Stomach smooth muscle (tissue), 2 donors: ENCODE measurements at regions not wholly inside any gene's neighbourhood (a gene's known extent, or its start where the extent isn't known, plus 50 kb on each side); places are given as distances from the start of the nearest gene placed in this dataset.
"Not testable (repeated sequence)": the region's sequence is repeated elsewhere in the genome, so short reads cannot be mapped to it uniquely, and the experiment has no call there.

Source experiments
- H3K27ac ChIP-seq: one replicate; pipeline ENCODE4 v1.7.0; 2013; ENCODE audit warnings: mild to moderate bottlenecking, low read length, inconsistent platforms
- H3K27me3 ChIP-seq, 2 donors: one replicate each; pipeline ENCODE4 v1.7.0; 2013; ENCODE audit warnings: low read length in 2 of 2; ENCODE audit not compliant: insufficient read depth in 2 of 2, control insufficient read depth in 1 of 2
- H3K36me3 ChIP-seq, 2 donors: one replicate each; pipeline ENCODE4 v1.7.0; 2013; ENCODE audit warnings: low read length in 2 of 2; ENCODE audit not compliant: control insufficient read depth in 2 of 2, insufficient read depth in 2 of 2
- H3K4me1 ChIP-seq: one replicate; pipeline ENCODE4 v1.7.0; 2013; ENCODE audit warnings: low read length; ENCODE audit not compliant: control insufficient read depth, insufficient read depth
- H3K4me3 ChIP-seq, 2 donors: one replicate each; pipeline ENCODE4 v1.7.0; 2013; ENCODE audit warnings: low read length in 2 of 2
- H3K9ac ChIP-seq, 2 donors: one replicate each; pipeline ENCODE4 v1.7.0; 2013; ENCODE audit warnings: low read length in 2 of 2, mild to moderate bottlenecking in 1 of 2
- H3K9me3 ChIP-seq, 2 donors: one replicate each; pipeline ENCODE4 v1.7.0; 2013; ENCODE audit warnings: low read length in 2 of 2; ENCODE audit not compliant: control insufficient read depth in 2 of 2
- donor health status: healthy.
- donor health status: Pancreatic carcinoma.

GRCh38 chr3:187880441-187880840, 135.2 kb upstream of the BCL6 start:
- H3K27me3 ChIP-seq, result no peaks in the 10 kb centered on the region
- no peaks in the 10 kb centered on the region for H3K9me3 ChIP-seq
- H3K4me1 ChIP-seq, result no peaks in the 10 kb centered on the region
- H3K36me3 ChIP-seq, result no peaks in the 10 kb centered on the region
- H3K9ac ChIP-seq, result no peak overlapping the region
- H3K4me3 ChIP-seq, result no peak overlapping the region
- H3K27ac ChIP-seq, result no peak overlapping the region

- no peaks in the 10 kb centered on the region for H3K4me1 ChIP-seq
- no peaks in the 10 kb centered on the region for H3K36me3 ChIP-seq
- no peak overlapping the region for H3K27ac ChIP-seq
- no peaks in the 10 kb centered on the region for H3K9me3 ChIP-seq
- no peak overlapping the region for H3K4me3 ChIP-seq
- H3K9ac ChIP-seq, result no peak overlapping the region
- no peaks in the 10 kb centered on the region for H3K27me3 ChIP-seq
These were observed 135.6 kb upstream of the BCL6 start for GRCh38 chr3:187880851-187881250.

- Histone ChIP-seq H3K27me3 (no peaks in the 10 kb centered on the region), H3K9ac (no peak overlapping the region), H3K36me3 (no peaks in the 10 kb centered on the region), H3K27ac (no peak overlapping the region), H3K4me3 (no peak overlapping the region), H3K4me1 (peaks cover 4% of the 10 kb centered on the region), H3K9me3 (no peaks in the 10 kb centered on the region)
These were observed 143.4 kb upstream of the BCL6 start for GRCh38 chr3:187888701-187889100.

GRCh38 chr3:187889106-187889505, 143.8 kb upstream of the BCL6 start:
- peaks cover 4% of the 10 kb centered on the region for H3K4me1 ChIP-seq
- no peak overlapping the region for H3K27ac ChIP-seq
- no peaks in the 10 kb centered on the region for H3K9me3 ChIP-seq
- no peaks in the 10 kb centered on the region for H3K36me3 ChIP-seq
- H3K4me3 ChIP-seq, result no peak overlapping the region
- H3K9ac ChIP-seq, result no peak overlapping the region
- no peaks in the 10 kb centered on the region for H3K27me3 ChIP-seq

- H3K9ac ChIP-seq, result no peak overlapping the region
- H3K27ac ChIP-seq, result no peak overlapping the region
- H3K27me3 ChIP-seq, result no peaks in the 10 kb centered on the region
- no peaks in the 10 kb centered on the region for H3K9me3 ChIP-seq
- H3K4me1 ChIP-seq, result peaks cover 4% of the 10 kb centered on the region
- no peak overlapping the region for H3K4me3 ChIP-seq
- no peaks in the 10 kb centered on the region for H3K36me3 ChIP-seq
These were observed 144.5 kb upstream of the BCL6 start for GRCh38 chr3:187889601-187890404.

GRCh38 chr3:187890405-187890752, 145.1 kb upstream of the BCL6 start:
- not testable (repeated sequence) for H3K27me3 ChIP-seq, H3K4me1 ChIP-seq, H3K9me3 ChIP-seq, H3K27ac ChIP-seq, H3K4me3 ChIP-seq, H3K9ac ChIP-seq, H3K36me3 ChIP-seq

- Histone ChIP-seq H3K36me3 (no peaks in the 10 kb centered on the region), H3K9ac (no peak overlapping the region)
These were observed 151.4 kb upstream of the BCL6 start for GRCh38 chr3:187896646-187897045.

GRCh38 chr3:187899246-187899645, 154.0 kb upstream of the BCL6 start:
- H3K27me3 ChIP-seq, result no peaks in the 10 kb centered on the region
- no peak overlapping the region for H3K9ac ChIP-seq
- H3K27ac ChIP-seq, result no peak overlapping the region
- no peak overlapping the region for H3K4me3 ChIP-seq
- no peaks in the 10 kb centered on the region for H3K4me1 ChIP-seq
- no peaks in the 10 kb centered on the region for H3K36me3 ChIP-seq
- H3K9me3 ChIP-seq, result peaks cover 0 to 3% of the 10 kb centered on the region in 2 donors

More at GRCh38 chr3:187896646-187897045, 151.4 kb upstream of the BCL6 start:
- Histone ChIP-seq H3K4me3 (no peak overlapping the region), H3K4me1 (no peaks in the 10 kb centered on the region), H3K9me3 (no peaks in the 10 kb centered on the region), H3K27me3 (no peaks in the 10 kb centered on the region), H3K27ac (no peak overlapping the region)

GRCh38 chr3:187900993-187901755, 155.9 kb upstream of the BCL6 start:
- H3K36me3 ChIP-seq, result no peaks in the 10 kb centered on the region
- H3K4me1 ChIP-seq, result no peaks in the 10 kb centered on the region
- H3K27me3 ChIP-seq, result no peaks in the 10 kb centered on the region
- H3K27ac ChIP-seq, result no peak overlapping the region
- H3K4me3 ChIP-seq, result no peak overlapping the region
- H3K9ac ChIP-seq, result no peak overlapping the region
- peaks cover 0 to 3% of the 10 kb centered on the region in 2 donors for H3K9me3 ChIP-seq

GRCh38 chr3:187902041-187902471, 156.8 kb upstream of the BCL6 start:
- Histone ChIP-seq H3K36me3 (no peaks in the 10 kb centered on the region), H3K27ac (no peak overlapping the region), H3K9me3 (peaks cover 0 to 3% of the 10 kb centered on the region in 2 donors), H3K27me3 (no peaks in the 10 kb centered on the region), H3K9ac (no peak overlapping the region), H3K4me3 (no peak overlapping the region), H3K4me1 (no peaks in the 10 kb centered on the region)

- no peak overlapping the region for H3K27ac ChIP-seq
These were observed 157.7 kb upstream of the BCL6 start for GRCh38 chr3:187902936-187903335.

More at GRCh38 chr3:187902936-187903335, 157.7 kb upstream of the BCL6 start:
- Histone ChIP-seq H3K27me3 (no peaks in the 10 kb centered on the region), H3K4me3 (no peak overlapping the region), H3K9ac (no peak overlapping the region), H3K36me3 (no peaks in the 10 kb centered on the region), H3K4me1 (no peaks in the 10 kb centered on the region), H3K9me3 (peaks cover 0 to 3% of the 10 kb centered on the region in 2 donors)
